Keratinocyte (primary cell): ENCODE measurements at regions not wholly inside any gene's neighbourhood (a gene's known extent, or its start where the extent isn't known, plus 50 kb on each side); places are given as distances from the start of the nearest gene placed in this dataset.

Source experiments
- CTCF ChIP-seq, 3 experiments: IDR thresholded peaks in 1 of 3; conservative IDR thresholded peaks in 1 of 3; optimal IDR thresholded peaks in 1 of 3; 2 replicates in 2 of 3; 3 replicates in 1 of 3; pipeline versions ENCODE3 to v1.5.1; 2011; ENCODE audit warnings: low read length in 3 of 3, mild to moderate bottlenecking in 3 of 3, moderate library complexity in 2 of 3, control low read depth in 1 of 3, inconsistent platforms in 1 of 3; ENCODE audit not compliant: insufficient read depth in 2 of 3; ENCODE audit errors: extremely low read depth in 1 of 3
- EZH2 ChIP-seq: IDR thresholded peaks from one replicate; pipeline ENCODE4 v1.6.1; 2012; ENCODE audit warnings: inconsistent platforms, mild to moderate bottlenecking, low read length, moderate library complexity

- no peak for TF ChIP-seq EZH2
- no peak for TF ChIP-seq CTCF (optimal IDR thresholded peaks at IDR 0.05 in 1 of 3, IDR thresholded peaks at IDR 0.05 in 1 of 3, conservative IDR thresholded peaks at IDR 0.05 in 1 of 3; ENCODE audit: extremely low read depth in 1 of 3, insufficient read depth in 2 of 3, low read length in 3 of 3)
Measured at GRCh38 chr20:11861479-11861878, 56.2 kb upstream of the BTBD3 start.
